HUES48 (cell line): ENCODE measurements at regions not wholly inside any gene's neighbourhood (a gene's known extent, or its start where the extent isn't known, plus 50 kb on each side); places are given as distances from the start of the nearest gene placed in this dataset.

Experiments used
- H3K27ac ChIP-seq: one replicate; pipeline ENCODE4 v1.7.0; 2013; ENCODE audit warnings: low read depth, low read length, inconsistent platforms
- H3K27me3 ChIP-seq: 2 replicates; pipeline ENCODE4 v1.6.1; 2013; ENCODE audit warnings: mild to moderate bottlenecking, low read length; ENCODE audit not compliant: control insufficient read depth, insufficient read depth
- H3K36me3 ChIP-seq: 2 replicates; pipeline ENCODE4 v1.6.1; 2013; ENCODE audit warnings: low read length; ENCODE audit not compliant: control insufficient read depth, insufficient read depth
- H3K4me1 ChIP-seq: 2 replicates; pipeline ENCODE4 v1.6.1; 2013; ENCODE audit warnings: mild to moderate bottlenecking, low read length; ENCODE audit not compliant: control insufficient read depth, insufficient read depth
- H3K4me3 ChIP-seq: 2 replicates; pipeline ENCODE4 v1.5.1; 2013; ENCODE audit warnings: mild to moderate bottlenecking, low read depth, low read length
- H3K9ac ChIP-seq: 2 replicates; pipeline ENCODE4 v1.6.1; 2013; ENCODE audit warnings: mild to moderate bottlenecking, low read depth, low read length, moderate library complexity
- H3K9me3 ChIP-seq: 2 replicates; pipeline ENCODE4 v1.6.1; 2013; ENCODE audit warnings: low read length; ENCODE audit not compliant: control insufficient read depth, insufficient read depth

DNA sequence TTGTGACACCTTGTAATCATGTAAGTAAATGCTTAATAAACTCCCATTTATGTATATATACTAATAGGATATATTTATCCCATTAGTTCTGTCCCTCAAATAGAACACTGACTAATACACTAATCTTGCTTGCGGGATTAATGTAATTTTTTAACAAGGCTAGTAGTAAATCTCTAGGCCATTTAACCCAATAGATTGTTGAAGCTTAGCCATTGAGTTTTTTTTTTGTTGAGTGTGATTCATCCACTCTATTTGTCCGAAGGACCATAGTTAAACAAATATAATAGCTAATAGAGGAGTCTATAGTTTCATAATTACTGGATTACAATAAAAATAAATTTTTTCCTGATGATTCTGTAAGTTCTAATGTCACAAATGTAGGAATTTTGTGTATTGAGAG is 474.4 kb downstream of the CDH9 start:
- Histone ChIP-seq H3K27me3 (no peaks in the 10 kb centered on the region), H3K9me3 (no peaks in the 10 kb centered on the region), H3K36me3 (no peaks in the 10 kb centered on the region), H3K4me3 (no peak overlapping the region), H3K9ac (no peak overlapping the region), H3K27ac (no peak overlapping the region), H3K4me1 (no peaks in the 10 kb centered on the region)

DNA sequence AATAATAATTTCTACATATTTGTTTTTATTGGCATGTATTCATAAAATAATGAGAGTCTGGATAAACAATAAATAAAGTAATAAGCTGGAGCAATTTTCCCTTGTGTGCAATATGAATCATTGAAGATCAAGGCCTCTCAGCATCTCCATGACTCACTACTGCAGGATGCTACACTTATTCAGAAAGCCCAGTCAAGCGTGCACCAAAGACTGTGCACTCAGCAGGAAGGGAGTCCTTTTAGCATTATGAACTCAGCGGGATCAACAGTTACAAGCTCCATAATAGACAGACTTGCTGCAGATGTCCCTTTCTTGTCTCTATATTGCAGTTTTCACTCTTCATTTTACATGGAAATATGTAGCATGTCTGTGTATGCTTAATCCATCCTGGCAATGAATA is 485.3 kb downstream of the CDH9 start:
- Histone ChIP-seq H3K27ac (no peak overlapping the region), H3K4me1 (no peaks in the 10 kb centered on the region)

DNA sequence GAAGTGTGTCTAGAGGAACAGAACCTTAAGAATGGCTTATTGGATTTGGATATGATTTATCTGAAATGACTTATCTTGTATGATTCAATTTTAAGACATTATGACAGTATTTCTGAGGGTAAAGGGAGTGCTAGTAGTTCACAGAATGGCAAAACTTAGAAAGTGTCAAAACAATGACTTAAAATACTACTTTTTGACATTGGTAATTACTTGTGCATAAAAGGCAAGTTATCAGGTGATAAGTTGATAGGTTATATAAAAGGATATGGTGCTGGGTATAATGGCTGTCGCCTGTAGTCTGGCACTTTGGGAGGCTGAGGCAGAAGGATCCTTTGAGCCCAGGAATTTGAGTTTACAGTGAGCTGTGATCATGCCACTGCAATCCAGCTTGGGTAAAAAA is 494.4 kb downstream of the CDH9 start:
- Histone ChIP-seq H3K9ac (no peak overlapping the region), H3K27ac (no peak overlapping the region), H3K4me1 (no peaks in the 10 kb centered on the region), H3K4me3 (no peak overlapping the region), H3K9me3 (peaks cover 6% of the 10 kb centered on the region; the same call in 1 of the 2 replicates), H3K27me3 (no peaks in the 10 kb centered on the region), H3K36me3 (no peaks in the 10 kb centered on the region)

More for the DNA sequence above, 485.3 kb downstream of the CDH9 start:
- H3K36me3 ChIP-seq = no peaks in the 10 kb centered on the region
- no peaks in the 10 kb centered on the region for H3K27me3 ChIP-seq
- no peaks in the 10 kb centered on the region for H3K9me3 ChIP-seq
- no peak overlapping the region for H3K9ac ChIP-seq
- H3K4me3 ChIP-seq = no peak overlapping the region

DNA sequence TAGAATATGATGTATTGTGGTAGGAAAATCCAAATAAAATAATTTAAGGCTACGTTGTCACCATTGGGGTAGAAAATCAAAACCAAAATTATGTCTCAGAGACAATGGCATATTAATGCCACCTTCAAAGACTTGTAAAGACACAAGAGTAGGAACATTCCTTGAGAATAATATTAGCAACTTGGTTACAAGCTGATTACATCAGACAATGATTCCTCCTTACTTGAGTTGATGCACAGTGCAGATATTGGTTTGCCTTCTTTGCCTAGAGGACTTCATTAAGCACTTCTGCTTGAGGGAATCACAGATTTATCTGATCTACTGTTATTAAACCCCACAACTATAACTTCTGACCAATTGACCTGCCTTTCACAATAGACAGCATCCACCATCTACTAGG is 500.2 kb downstream of the CDH9 start:
- Histone ChIP-seq H3K4me3 (no peak overlapping the region), H3K36me3 (no peaks in the 10 kb centered on the region), H3K27ac (no peak overlapping the region), H3K27me3 (no peaks in the 10 kb centered on the region), H3K9ac (no peak overlapping the region), H3K9me3 (peaks cover 3% of the 10 kb centered on the region; the same call in 1 of the 2 replicates), H3K4me1 (no peaks in the 10 kb centered on the region)

- Histone ChIP-seq H3K27ac (no peak overlapping the region), H3K4me3 (no peak overlapping the region), H3K36me3 (no peaks in the 10 kb centered on the region), H3K27me3 (no peaks in the 10 kb centered on the region), H3K4me1 (no peaks in the 10 kb centered on the region), H3K9ac (no peak overlapping the region), H3K9me3 (no peaks in the 10 kb centered on the region)
These were observed 503.2 kb downstream of the CDH9 start for GRCh38 chr5:26535215-26535614.

DNA sequence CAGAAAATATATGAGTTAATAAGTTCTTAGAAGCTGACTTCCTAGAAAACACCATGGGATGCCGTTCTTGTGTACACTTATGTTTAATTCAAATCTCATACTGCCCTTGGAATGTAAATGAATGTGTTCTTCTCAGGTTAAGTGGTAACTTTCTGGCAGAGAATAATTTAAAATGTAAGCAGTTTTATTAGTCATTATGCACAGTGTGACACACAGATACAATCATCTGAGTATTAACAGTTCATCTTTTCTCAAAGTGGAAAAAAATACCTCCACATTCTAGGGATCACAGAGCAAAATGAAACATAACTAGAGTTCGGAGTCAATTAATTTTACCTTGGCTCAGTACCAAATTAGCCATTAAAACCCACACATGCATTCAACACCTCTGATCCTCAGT is 508.1 kb downstream of the CDH9 start:
- H3K27me3 ChIP-seq = no peaks in the 10 kb centered on the region
- H3K27ac ChIP-seq = no peak overlapping the region
- no peaks in the 10 kb centered on the region for H3K36me3 ChIP-seq
- H3K9ac ChIP-seq = no peak overlapping the region
- no peaks in the 10 kb centered on the region for H3K4me1 ChIP-seq
- H3K9me3 ChIP-seq = no peaks in the 10 kb centered on the region
- H3K4me3 ChIP-seq = no peak overlapping the region

GRCh38 chr5:26519245-26519644 is 519.1 kb downstream of the CDH9 start:
- no peaks in the 10 kb centered on the region for H3K27me3 ChIP-seq
- H3K9ac ChIP-seq = no peak overlapping the region
- no peak overlapping the region for H3K27ac ChIP-seq
- H3K36me3 ChIP-seq = no peaks in the 10 kb centered on the region
- H3K4me3 ChIP-seq = no peak overlapping the region
- H3K4me1 ChIP-seq = 0 out of 2 replicates have a peak, but pooled peaks cover 5% of the 10 kb centered on the region
- H3K9me3 ChIP-seq = no peaks in the 10 kb centered on the region

DNA sequence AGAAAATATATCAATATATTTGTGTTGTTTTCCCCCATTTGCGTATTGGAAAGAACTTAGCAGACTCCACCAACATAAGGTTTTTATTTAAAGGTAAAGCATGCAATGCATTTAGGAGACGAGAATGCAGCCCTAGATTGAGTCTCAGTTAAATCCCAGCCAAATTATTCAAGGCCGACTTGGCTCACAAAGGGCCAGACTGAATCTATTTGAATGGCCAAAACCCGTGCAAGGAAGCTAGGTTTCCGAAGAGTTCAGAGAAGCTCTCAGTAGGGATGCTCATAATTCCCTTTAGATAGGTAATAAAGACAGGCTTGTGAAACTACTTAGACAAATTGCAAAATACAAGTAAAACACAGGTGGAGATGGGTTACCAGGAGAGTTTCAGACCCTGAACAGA is 520.3 kb downstream of the CDH9 start:
- Histone ChIP-seq H3K4me1 (0 out of 2 replicates have a peak, but pooled peaks cover 5% of the 10 kb centered on the region), H3K36me3 (no peaks in the 10 kb centered on the region), H3K27me3 (no peaks in the 10 kb centered on the region), H3K9me3 (no peaks in the 10 kb centered on the region), H3K27ac (no peak overlapping the region), H3K4me3 (no peak overlapping the region), H3K9ac (no peak overlapping the region)

DNA sequence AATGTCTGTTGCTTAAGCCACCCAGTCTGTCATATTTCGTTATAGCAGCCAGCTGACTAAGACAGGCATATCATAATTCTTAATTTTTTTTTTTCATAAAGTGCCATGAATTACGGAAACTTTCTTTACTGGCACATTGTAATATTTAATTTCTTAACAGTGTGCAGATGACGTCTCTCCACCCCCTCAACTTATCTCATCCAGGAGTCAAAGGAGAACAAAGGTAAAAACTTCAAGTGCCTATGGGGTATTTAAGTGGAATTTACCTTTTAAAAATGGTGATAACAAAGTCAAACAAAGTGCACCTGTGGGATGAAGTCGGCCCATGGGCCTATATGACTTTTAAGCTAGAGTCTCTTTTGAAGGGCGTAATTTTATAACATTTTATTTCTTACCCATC is 539.4 kb downstream of the CDH9 start:
- Histone ChIP-seq H3K36me3 (no peaks in the 10 kb centered on the region), H3K27me3 (no peaks in the 10 kb centered on the region), H3K27ac (no peak overlapping the region), H3K4me3 (no peak overlapping the region), H3K4me1 (no peaks in the 10 kb centered on the region), H3K9me3 (peaks cover 11% of the 10 kb centered on the region), H3K9ac (no peak overlapping the region)

- Histone ChIP-seq H3K36me3 (no peaks in the 10 kb centered on the region), H3K27me3 (no peaks in the 10 kb centered on the region), H3K4me1 (no peaks in the 10 kb centered on the region), H3K27ac (no peak overlapping the region), H3K4me3 (no peak overlapping the region), H3K9me3 (peaks cover 34% of the 10 kb centered on the region), H3K9ac (no peak overlapping the region)
These were observed 542.9 kb downstream of the CDH9 start for GRCh38 chr5:26495437-26495836.

DNA sequence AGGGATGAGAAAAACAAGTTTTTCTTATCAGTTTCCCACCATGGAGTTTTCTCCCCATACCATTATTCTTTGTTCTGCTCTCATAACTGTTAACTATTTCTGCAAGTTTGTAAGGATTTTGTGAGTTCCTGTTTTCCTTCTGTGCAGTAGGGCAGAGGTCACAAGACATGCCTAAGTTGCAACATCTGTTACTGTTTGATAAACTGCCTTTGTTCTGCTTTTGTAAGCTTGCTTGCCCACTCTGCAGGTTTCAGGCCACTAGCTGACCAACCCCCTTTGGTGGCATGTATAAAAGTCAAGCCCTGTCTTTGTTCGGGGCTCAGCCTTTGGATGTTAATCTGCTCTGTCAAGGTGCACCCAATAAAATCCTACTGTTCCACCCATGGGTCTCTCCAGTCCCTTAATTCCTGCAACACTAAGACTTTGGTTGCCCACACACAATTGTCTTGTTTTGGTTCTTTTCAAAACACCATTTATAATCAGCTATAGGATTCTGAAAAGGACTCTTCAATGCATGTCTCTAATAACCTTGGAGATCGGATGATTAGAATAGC is 545.4 kb downstream of the CDH9 start:
- H3K4me1 ChIP-seq = no peaks in the 10 kb centered on the region
- no peak overlapping the region for H3K4me3 ChIP-seq
- no peaks in the 10 kb centered on the region for H3K36me3 ChIP-seq
- H3K27me3 ChIP-seq = no peaks in the 10 kb centered on the region
- no peak overlapping the region for H3K9ac ChIP-seq
- peaks cover 34% of the 10 kb centered on the region for H3K9me3 ChIP-seq
- H3K27ac ChIP-seq = no peak overlapping the region

- Histone ChIP-seq H3K4me1 (peaks cover 5% of the 10 kb centered on the region; the same call in 1 of the 2 replicates), H3K36me3 (no peaks in the 10 kb centered on the region), H3K27me3 (no peaks in the 10 kb centered on the region), H3K4me3 (no peak overlapping the region), H3K9me3 (peaks cover 9% of the 10 kb centered on the region), H3K27ac (no peak overlapping the region), H3K9ac (no peak overlapping the region)
These were observed 550.8 kb downstream of the CDH9 start for GRCh38 chr5:26487553-26487952.
